GM23338 (cell line): ENCODE measurements at regions not wholly inside any gene's neighbourhood (a gene's known extent, or its start where the extent isn't known, plus 50 kb on each side); places are given as distances from the start of the nearest gene placed in this dataset.

Experiments
- ATAC-seq: fragments of 200-7000 bp; cut with Tn5 transposase; 3 replicates; pipeline ENCODE4 v1.9.1; 2020
- DNase-seq: peaks from one replicate; pipeline ENCODE4 v3.0.0-alpha.2; 2015; ENCODE audit warnings: low spot score
- H2AFZ ChIP-seq: fragments of 200-600 bp; sonication (generic); 2 replicates; pipeline ENCODE4 v1.8.0; 2016; ENCODE audit warnings: antibody characterized with exemption, mild to moderate bottlenecking, moderate library complexity
- H3F3A ChIP-seq: fragments of 200-600 bp; sonication (generic); replicated peaks from 2 replicates; pipeline ENCODE4 v1.8.0; 2017; ENCODE audit warnings: antibody characterized with exemption, mixed run types, low read depth
- H3K27ac ChIP-seq: fragments of 200-600 bp; sonication (generic); 2 replicates; pipeline ENCODE4 v1.6.1; 2016; ENCODE audit warnings: low read depth
- H3K27me3 ChIP-seq: fragments of 200-600 bp; sonication (generic); 2 replicates; pipeline ENCODE4 v1.8.0; 2016; ENCODE audit warnings: mild to moderate bottlenecking, mixed run types, moderate library complexity; ENCODE audit not compliant: insufficient read depth
- H3K36me3 ChIP-seq: fragments of 200-600 bp; sonication (generic); 2 replicates; pipeline ENCODE4 v1.8.0; 2016; ENCODE audit warnings: mild to moderate bottlenecking; ENCODE audit not compliant: insufficient read depth
- H3K4me1 ChIP-seq: fragments of 200-600 bp; sonication (generic); 2 replicates; pipeline ENCODE4 v1.8.0; 2016; ENCODE audit warnings: mild to moderate bottlenecking, moderate library complexity; ENCODE audit not compliant: insufficient read depth
- H3K4me2 ChIP-seq: fragments of 200-600 bp; sonication (generic); 2 replicates; pipeline ENCODE4 v1.7.1; 2017; ENCODE audit warnings: mixed run types
- H3K4me3 ChIP-seq: fragments of 200-600 bp; sonication (generic); 2 replicates; pipeline ENCODE4 v1.6.1; 2016; ENCODE audit warnings: mixed run types
- H3K79me2 ChIP-seq: fragments of 200-600 bp; sonication (generic); replicated peaks from 2 replicates; pipeline ENCODE4 v1.8.0; 2017; ENCODE audit warnings: mild to moderate bottlenecking; ENCODE audit not compliant: insufficient read depth
- H3K9me2 ChIP-seq: fragments of 200-600 bp; sonication (generic); 2 replicates; pipeline ENCODE4 v1.8.0; 2017; ENCODE audit not compliant: insufficient read depth
- H4K20me1 ChIP-seq: fragments of 200-600 bp; sonication (generic); replicated peaks from 2 replicates; pipeline ENCODE4 v1.8.0; 2017; ENCODE audit warnings: mild to moderate bottlenecking; ENCODE audit not compliant: insufficient read depth
- H3K27ac Mint-ChIP-seq: 2 replicates; pipeline ENCODE4 v1.8.0; 2020; ENCODE audit warnings: inconsistent platforms, mild to moderate bottlenecking, moderate library complexity, mixed read lengths
- H3K27me3 Mint-ChIP-seq: 3 replicates; pipeline ENCODE4 v1.8.0; 2022; ENCODE audit warnings: low read depth, mild to moderate bottlenecking, moderate library complexity, mixed read lengths, inconsistent platforms; ENCODE audit not compliant: insufficient read depth, poor library complexity
- H3K36me3 Mint-ChIP-seq: 3 replicates; pipeline ENCODE4 v1.8.0; 2021; ENCODE audit warnings: low read depth, mild to moderate bottlenecking, inconsistent platforms, moderate library complexity, mixed read lengths
- H3K4me1 Mint-ChIP-seq: 3 replicates; pipeline ENCODE4 v1.8.0; 2020; ENCODE audit warnings: mild to moderate bottlenecking, inconsistent platforms, mixed read lengths
- H3K4me3 Mint-ChIP-seq: 3 replicates; pipeline ENCODE4 v1.8.0; 2021; ENCODE audit warnings: moderate library complexity, mild to moderate bottlenecking, inconsistent platforms, mixed read lengths
- H3K9me3 Mint-ChIP-seq: 3 replicates; pipeline ENCODE4 v1.8.0; 2020; ENCODE audit warnings: moderate library complexity, mild to moderate bottlenecking, inconsistent platforms, mixed read lengths
- CREB1 ChIP-seq: fragments of 250-450 bp; sonication (Bioruptor Pico); IDR thresholded peaks from 2 replicates; pipeline ENCODE4 v1.5.0; 2020; ENCODE audit warnings: low read depth, mild to moderate bottlenecking, moderate library complexity
- JUNB ChIP-seq: IDR thresholded peaks from one replicate; pipeline ENCODE4 v1.6.1; 2016; ENCODE audit warnings: antibody characterized with exemption; ENCODE audit not compliant: unreplicated experiment
- STAT1 ChIP-seq: IDR thresholded peaks from one replicate; pipeline ENCODE4 v1.6.1; 2016; ENCODE audit warnings: antibody characterized with exemption; ENCODE audit not compliant: unreplicated experiment
- ZNF114 ChIP-seq: fragments of 250-450 bp; sonication (Bioruptor Pico); IDR thresholded peaks from 2 replicates; pipeline ENCODE4 v1.5.0; 2020; ENCODE audit warnings: mild to moderate bottlenecking, moderate library complexity
- TF ChIP-seq, protein P1 (sequence below), 2 experiments: fragments of 200-600 bp in 1 of 2; sonication (generic) in 1 of 2; conservative IDR thresholded peaks; 2 replicates each; pipeline versions ENCODE4 v1.5.1 to v1.6.1; 2016 to 2017; ENCODE audit warnings: antibody characterized with exemption in 2 of 2, low read depth in 2 of 2, mild to moderate bottlenecking in 2 of 2, moderate library complexity in 1 of 2
- TF ChIP-seq, protein P2 (sequence below): IDR thresholded peaks from 2 replicates; pipeline ENCODE4 v1.6.1; 2016; ENCODE audit warnings: antibody characterized with exemption
- TF ChIP-seq, protein P3 (sequence below): fragments of 250-450 bp; sonication (Bioruptor Pico); IDR thresholded peaks from 2 replicates; pipeline ENCODE4 v1.5.0; 2020; ENCODE audit warnings: mild to moderate bottlenecking, moderate library complexity

DNA sequence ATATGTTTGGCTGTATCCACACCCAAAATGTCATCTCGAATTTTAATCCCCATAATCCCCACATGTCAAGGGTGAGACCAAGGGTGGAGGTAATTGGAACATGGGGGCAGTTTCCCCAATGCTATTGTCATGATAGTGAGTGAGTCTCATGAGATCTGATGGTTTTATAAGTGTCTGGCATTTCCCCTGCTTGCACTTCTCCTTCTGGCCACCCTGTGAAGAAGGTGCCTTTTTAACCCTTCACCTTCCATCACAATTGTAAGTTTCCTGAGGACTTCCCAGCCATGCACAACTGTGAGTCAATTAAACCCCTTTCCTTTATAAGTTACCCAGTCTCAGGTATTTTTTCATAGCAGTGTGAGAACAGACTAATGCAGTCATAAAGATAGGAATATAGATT lies 216.7 kb upstream of the SSTR1 start:
- Histone ChIP-seq H3K79me2 (no peaks in the 10 kb centered on the region), H3K4me3 (no peak overlapping the region), H3K36me3 (no peaks in the 10 kb centered on the region), H3K27ac (no peak overlapping the region), H3K4me1 (peaks cover 32% of the 10 kb centered on the region), H4K20me1 (no peaks in the 10 kb centered on the region), H3F3A (peaks cover 4% of the 10 kb centered on the region; the same call in 1 of the 2 replicates), H3K9me2 (peaks cover 4% of the 10 kb centered on the region), H3K27me3 (no peaks in the 10 kb centered on the region), H3K4me2 (no peak overlapping the region), H2AFZ (no peak overlapping the region)
- peaks cover 11% of the 10 kb centered on the region for H3K27me3 Mint-ChIP-seq
- no peak overlapping the region for H3K27ac Mint-ChIP-seq
- peaks cover 50% of the 10 kb centered on the region for H3K4me1 Mint-ChIP-seq
- no peak overlapping the region for H3K4me3 Mint-ChIP-seq
- peaks cover 11% of the 10 kb centered on the region for H3K36me3 Mint-ChIP-seq
- TF ChIP-seq JUNB, result no peak
- TF ChIP-seq, protein P1, sequence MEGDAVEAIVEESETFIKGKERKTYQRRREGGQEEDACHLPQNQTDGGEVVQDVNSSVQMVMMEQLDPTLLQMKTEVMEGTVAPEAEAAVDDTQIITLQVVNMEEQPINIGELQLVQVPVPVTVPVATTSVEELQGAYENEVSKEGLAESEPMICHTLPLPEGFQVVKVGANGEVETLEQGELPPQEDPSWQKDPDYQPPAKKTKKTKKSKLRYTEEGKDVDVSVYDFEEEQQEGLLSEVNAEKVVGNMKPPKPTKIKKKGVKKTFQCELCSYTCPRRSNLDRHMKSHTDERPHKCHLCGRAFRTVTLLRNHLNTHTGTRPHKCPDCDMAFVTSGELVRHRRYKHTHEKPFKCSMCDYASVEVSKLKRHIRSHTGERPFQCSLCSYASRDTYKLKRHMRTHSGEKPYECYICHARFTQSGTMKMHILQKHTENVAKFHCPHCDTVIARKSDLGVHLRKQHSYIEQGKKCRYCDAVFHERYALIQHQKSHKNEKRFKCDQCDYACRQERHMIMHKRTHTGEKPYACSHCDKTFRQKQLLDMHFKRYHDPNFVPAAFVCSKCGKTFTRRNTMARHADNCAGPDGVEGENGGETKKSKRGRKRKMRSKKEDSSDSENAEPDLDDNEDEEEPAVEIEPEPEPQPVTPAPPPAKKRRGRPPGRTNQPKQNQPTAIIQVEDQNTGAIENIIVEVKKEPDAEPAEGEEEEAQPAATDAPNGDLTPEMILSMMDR (conservative IDR thresholded peaks at IDR 0.05; ENCODE audit: low read depth in 2 of 2), result peak in 1 of 2 experiments; percentile 26; a peak in 1 of 4 replicates
- TF ChIP-seq, protein P2, sequence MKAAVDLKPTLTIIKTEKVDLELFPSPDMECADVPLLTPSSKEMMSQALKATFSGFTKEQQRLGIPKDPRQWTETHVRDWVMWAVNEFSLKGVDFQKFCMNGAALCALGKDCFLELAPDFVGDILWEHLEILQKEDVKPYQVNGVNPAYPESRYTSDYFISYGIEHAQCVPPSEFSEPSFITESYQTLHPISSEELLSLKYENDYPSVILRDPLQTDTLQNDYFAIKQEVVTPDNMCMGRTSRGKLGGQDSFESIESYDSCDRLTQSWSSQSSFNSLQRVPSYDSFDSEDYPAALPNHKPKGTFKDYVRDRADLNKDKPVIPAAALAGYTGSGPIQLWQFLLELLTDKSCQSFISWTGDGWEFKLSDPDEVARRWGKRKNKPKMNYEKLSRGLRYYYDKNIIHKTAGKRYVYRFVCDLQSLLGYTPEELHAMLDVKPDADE, result no peak
- peaks cover 5% of the 10 kb centered on the region for H3K9me3 Mint-ChIP-seq
- DNase-seq (peak; percentile 50), ATAC-seq (peak; percentile 25; the same call in 1 of the 3 replicates)

DNA sequence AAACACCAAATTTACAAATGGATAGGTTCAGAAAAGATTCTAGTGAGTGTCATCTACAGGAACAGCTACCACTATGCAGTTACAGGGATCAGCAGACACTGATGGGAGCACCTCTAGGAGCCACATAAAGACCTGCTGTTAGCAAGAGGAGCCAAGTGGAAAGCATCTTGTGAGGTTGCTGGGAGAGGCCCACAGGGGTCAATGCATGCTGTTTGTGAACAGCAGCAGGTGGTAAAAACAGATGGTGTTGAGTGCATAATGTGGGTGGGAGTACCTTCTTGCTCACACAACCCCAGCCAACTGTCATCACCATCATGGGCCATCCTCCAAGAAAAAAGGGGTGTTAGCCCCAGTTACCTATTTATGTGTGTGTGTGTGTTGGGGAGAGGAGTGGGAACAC lies 215.2 kb upstream of the SSTR1 start:
- H3K4me3 ChIP-seq, result no peak overlapping the region
- no peaks in the 10 kb centered on the region for H4K20me1 ChIP-seq
- peaks cover 39% of the 10 kb centered on the region for H3K4me1 ChIP-seq
- H3K36me3 ChIP-seq, result no peaks in the 10 kb centered on the region
- no peaks in the 10 kb centered on the region for H3K27me3 ChIP-seq
- H3K79me2 ChIP-seq, result no peaks in the 10 kb centered on the region
- ATAC-seq (peak; percentile 54), DNase-seq (peak; percentile 21)
- Mint-ChIP-seq H3K27me3 (peaks cover 11% of the 10 kb centered on the region), H3K36me3 (peaks cover 11% of the 10 kb centered on the region), H3K9me3 (peaks cover 5% of the 10 kb centered on the region), H3K27ac (no peak overlapping the region), H3K4me3 (no peak overlapping the region), H3K4me1 (peaks cover 56% of the 10 kb centered on the region)
- H2AFZ ChIP-seq, result no peak overlapping the region
- peak overlapping the region; percentile 36 for H3K4me2 ChIP-seq
- peaks cover 4% of the 10 kb centered on the region; the same call in 1 of the 2 replicates for H3F3A ChIP-seq
- TF ChIP-seq STAT1, result no peak
- H3K27ac ChIP-seq, result no peak overlapping the region
- peaks cover 4% of the 10 kb centered on the region for H3K9me2 ChIP-seq

DNA sequence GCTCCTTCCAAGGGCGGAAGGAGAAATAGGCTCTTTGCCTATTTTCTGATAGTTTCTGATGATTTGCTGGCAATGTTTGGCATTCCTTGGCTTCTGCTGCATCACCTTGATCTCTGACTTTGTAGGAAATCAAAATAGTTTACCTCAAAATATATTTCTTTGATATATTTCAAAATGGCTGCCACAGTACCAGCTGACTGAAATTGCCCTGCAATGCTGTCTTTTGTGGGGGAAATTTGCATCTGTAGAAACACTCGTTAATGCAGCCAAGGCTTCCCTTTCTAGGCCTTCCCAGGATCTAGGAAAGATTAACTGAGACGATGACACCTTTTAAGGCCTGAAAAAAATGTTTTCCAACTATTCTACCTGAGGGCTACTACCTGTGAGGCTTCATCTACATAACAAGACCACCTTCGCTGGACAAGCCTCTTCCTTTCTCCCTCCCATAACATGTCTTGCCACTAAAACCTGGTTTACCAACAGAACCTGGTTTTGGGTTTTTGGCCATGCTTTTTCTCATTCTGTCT lies 212.8 kb upstream of the SSTR1 start:
- H3F3A ChIP-seq, result peaks cover 4% of the 10 kb centered on the region; the same call in 1 of the 2 replicates
- H3K4me3 Mint-ChIP-seq, result no peak overlapping the region
- peaks cover 11% of the 10 kb centered on the region for H3K27me3 Mint-ChIP-seq
- no peaks in the 10 kb centered on the region for H3K79me2 ChIP-seq
- 0 out of 2 replicates have a peak overlapping the region, but pooled peaks have one; percentile 4 for H3K4me2 ChIP-seq
- no peak overlapping the region for H3K4me3 ChIP-seq
- peaks cover 62% of the 10 kb centered on the region for H3K4me1 Mint-ChIP-seq
- peaks cover 45% of the 10 kb centered on the region for H3K4me1 ChIP-seq
- peaks cover 4% of the 10 kb centered on the region for H3K9me2 ChIP-seq
- H3K27me3 ChIP-seq, result no peaks in the 10 kb centered on the region
- peak; percentile 88 for ATAC-seq
- DNase-seq, result peak; percentile 74
- no peaks in the 10 kb centered on the region for H4K20me1 ChIP-seq
- H3K36me3 ChIP-seq, result no peaks in the 10 kb centered on the region
- H3K27ac ChIP-seq, result peak overlapping the region; percentile 95
- peak overlapping the region; percentile 61 for H3K27ac Mint-ChIP-seq
- H3K9me3 Mint-ChIP-seq, result peaks cover 5% of the 10 kb centered on the region
- H3K36me3 Mint-ChIP-seq, result peaks cover 11% of the 10 kb centered on the region
- no peak overlapping the region for H2AFZ ChIP-seq
- TF ChIP-seq ZNF114 (CRISPR knock-in tag) (no peak), JUNB (no peak), STAT1 (no peak), CREB1 (CRISPR knock-in tag) (no peak)
- TF ChIP-seq, protein P3, sequence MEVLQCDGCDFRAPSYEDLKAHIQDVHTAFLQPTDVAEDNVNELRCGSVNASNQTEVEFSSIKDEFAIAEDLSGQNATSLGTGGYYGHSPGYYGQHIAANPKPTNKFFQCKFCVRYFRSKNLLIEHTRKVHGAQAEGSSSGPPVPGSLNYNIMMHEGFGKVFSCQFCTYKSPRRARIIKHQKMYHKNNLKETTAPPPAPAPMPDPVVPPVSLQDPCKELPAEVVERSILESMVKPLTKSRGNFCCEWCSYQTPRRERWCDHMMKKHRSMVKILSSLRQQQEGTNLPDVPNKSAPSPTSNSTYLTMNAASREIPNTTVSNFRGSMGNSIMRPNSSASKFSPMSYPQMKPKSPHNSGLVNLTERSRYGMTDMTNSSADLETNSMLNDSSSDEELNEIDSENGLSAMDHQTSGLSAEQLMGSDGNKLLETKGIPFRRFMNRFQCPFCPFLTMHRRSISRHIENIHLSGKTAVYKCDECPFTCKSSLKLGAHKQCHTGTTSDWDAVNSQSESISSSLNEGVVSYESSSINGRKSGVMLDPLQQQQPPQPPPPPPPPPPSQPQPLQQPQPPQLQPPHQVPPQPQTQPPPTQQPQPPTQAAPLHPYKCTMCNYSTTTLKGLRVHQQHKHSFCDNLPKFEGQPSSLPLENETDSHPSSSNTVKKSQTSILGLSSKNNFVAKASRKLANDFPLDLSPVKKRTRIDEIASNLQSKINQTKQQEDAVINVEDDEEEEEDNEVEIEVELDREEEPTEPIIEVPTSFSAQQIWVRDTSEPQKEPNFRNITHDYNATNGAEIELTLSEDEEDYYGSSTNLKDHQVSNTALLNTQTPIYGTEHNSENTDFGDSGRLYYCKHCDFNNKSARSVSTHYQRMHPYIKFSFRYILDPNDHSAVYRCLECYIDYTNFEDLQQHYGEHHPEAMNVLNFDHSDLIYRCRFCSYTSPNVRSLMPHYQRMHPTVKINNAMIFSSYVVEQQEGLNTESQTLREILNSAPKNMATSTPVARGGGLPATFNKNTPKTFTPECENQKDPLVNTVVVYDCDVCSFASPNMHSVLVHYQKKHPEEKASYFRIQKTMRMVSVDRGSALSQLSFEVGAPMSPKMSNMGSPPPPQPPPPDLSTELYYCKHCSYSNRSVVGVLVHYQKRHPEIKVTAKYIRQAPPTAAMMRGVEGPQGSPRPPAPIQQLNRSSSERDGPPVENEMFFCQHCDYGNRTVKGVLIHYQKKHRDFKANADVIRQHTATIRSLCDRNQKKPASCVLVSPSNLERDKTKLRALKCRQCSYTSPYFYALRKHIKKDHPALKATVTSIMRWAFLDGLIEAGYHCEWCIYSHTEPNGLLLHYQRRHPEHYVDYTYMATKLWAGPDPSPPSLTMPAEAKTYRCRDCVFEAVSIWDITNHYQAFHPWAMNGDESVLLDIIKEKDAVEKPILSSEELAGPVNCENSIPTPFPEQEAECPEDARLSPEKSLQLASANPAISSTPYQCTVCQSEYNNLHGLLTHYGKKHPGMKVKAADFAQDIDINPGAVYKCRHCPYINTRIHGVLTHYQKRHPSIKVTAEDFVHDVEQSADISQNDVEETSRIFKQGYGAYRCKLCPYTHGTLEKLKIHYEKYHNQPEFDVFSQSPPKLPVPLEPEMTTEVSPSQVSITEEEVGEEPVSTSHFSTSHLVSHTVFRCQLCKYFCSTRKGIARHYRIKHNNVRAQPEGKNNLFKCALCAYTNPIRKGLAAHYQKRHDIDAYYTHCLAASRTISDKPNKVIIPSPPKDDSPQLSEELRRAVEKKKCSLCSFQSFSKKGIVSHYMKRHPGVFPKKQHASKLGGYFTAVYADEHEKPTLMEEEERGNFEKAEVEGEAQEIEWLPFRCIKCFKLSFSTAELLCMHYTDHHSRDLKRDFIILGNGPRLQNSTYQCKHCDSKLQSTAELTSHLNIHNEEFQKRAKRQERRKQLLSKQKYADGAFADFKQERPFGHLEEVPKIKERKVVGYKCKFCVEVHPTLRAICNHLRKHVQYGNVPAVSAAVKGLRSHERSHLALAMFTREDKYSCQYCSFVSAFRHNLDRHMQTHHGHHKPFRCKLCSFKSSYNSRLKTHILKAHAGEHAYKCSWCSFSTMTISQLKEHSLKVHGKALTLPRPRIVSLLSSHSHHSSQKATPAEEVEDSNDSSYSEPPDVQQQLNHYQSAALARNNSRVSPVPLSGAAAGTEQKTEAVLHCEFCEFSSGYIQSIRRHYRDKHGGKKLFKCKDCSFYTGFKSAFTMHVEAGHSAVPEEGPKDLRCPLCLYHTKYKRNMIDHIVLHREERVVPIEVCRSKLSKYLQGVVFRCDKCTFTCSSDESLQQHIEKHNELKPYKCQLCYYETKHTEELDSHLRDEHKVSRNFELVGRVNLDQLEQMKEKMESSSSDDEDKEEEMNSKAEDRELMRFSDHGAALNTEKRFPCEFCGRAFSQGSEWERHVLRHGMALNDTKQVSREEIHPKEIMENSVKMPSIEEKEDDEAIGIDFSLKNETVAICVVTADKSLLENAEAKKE (CRISPR knock-in tag), result 0 out of 2 replicates have a peak, but pooled peaks have one; percentile 2
